Gastrocnemius medialis (tissue), 4 donors: ENCODE measurements at regions not wholly inside any gene's neighbourhood (a gene's known extent, or its start where the extent isn't known, plus 50 kb on each side); places are given as distances from the start of the nearest gene placed in this dataset.

Experiments used
- CTCF ChIP-seq, 5 experiments: fragments of 450-650 bp in 3 of 5; fragments of 200-600 bp in 2 of 5; sonication (generic) in 2 of 5; IDR thresholded peaks in 4 of 5; conservative IDR thresholded peaks in 1 of 5; 1 replicate in 4 of 5; 2 replicates in 1 of 5; pipeline ENCODE4 v1.5.1; 2016 to 2019; ENCODE audit warnings: antibody characterized with exemption in 5 of 5, mild to moderate bottlenecking in 3 of 5, moderate library complexity in 3 of 5
- POLR2A ChIP-seq, 2 donors: fragments of 450-650 bp; IDR thresholded peaks; one replicate each; pipeline ENCODE4 v1.6.1; 2017; ENCODE audit warnings: antibody characterized with exemption in 2 of 2, mild to moderate bottlenecking in 2 of 2, moderate library complexity in 2 of 2

GRCh38 chr11:112417339-112417738 is 156.7 kb upstream of the PLET1 start:
- TF ChIP-seq POLR2A (IDR thresholded peaks at IDR 0.05) = no peak
- TF ChIP-seq CTCF (IDR thresholded peaks at IDR 0.05 in 4 of 5, conservative IDR thresholded peaks at IDR 0.05 in 1 of 5) = no peak
